K562 (cell line): ENCODE measurements at regions not wholly inside any gene's neighbourhood (a gene's known extent, or its start where the extent isn't known, plus 50 kb on each side); places are given as distances from the start of the nearest gene placed in this dataset.

Experiments
- CBX3 ChIP-seq, 2 experiments: IDR thresholded peaks; 1 replicate in 1 of 2; 2 replicates in 1 of 2; pipeline ENCODE4 v1.6.1; 2012; ENCODE audit warnings: inconsistent platforms in 2 of 2, low read length in 2 of 2, borderline replicate concordance in 1 of 2, control low read depth in 1 of 2
- CEBPB ChIP-seq: fragments of 450-650 bp; IDR thresholded peaks from 2 replicates; pipeline ENCODE4 v1.6.1; 2016; ENCODE audit warnings: missing genetic modification characterization, missing compliant biosample characterization
- CTCF ChIP-seq, 3 experiments: IDR thresholded peaks in 2 of 3; conservative IDR thresholded peaks in 1 of 3; 2 replicates each; pipeline ENCODE4 v1.5.1; 2011 to 2012; ENCODE audit warnings: low read length in 3 of 3, mild to moderate bottlenecking in 3 of 3, control low read depth in 2 of 3, improper control_type of control experiment in 1 of 3, inconsistent platforms in 1 of 3, low read depth in 1 of 3, mixed read lengths in 1 of 3, moderate library complexity in 1 of 3; ENCODE audit not compliant: insufficient read depth in 2 of 3
- ESRRB ChIP-seq: fragments of 250-450 bp; sonication (Bioruptor Pico); IDR thresholded peaks from 2 replicates; pipeline ENCODE4 v1.5.0; 2020; ENCODE audit warnings: mild to moderate bottlenecking, moderate library complexity, borderline replicate concordance
- GABPA ChIP-seq: fragments of 200-800 bp; sonication (Bioruptor generic); conservative IDR thresholded peaks from 2 replicates; pipeline ENCODE4 v1.6.1; 2016; ENCODE audit warnings: low read depth, missing genetic modification characterization, missing compliant biosample characterization
- SMARCA4 ChIP-seq: fragments of 450-650 bp; IDR thresholded peaks from 2 replicates; pipeline ENCODE4 v1.6.1; 2016
- SMC3 ChIP-seq: conservative IDR thresholded peaks from 2 replicates; pipeline ENCODE4 v1.6.1; 2011; ENCODE audit warnings: low read depth, low read length, improper control_type of control experiment; ENCODE audit not compliant: insufficient read depth
- ZNF830 ChIP-seq: fragments of 250-450 bp; sonication (Bioruptor Pico); IDR thresholded peaks from 2 replicates; pipeline ENCODE4 v1.5.0; 2021; ENCODE audit warnings: mild to moderate bottlenecking

GRCh38 chr11:42657169-42657568 is 654.6 kb upstream of the API5 start:
- TF ChIP-seq CBX3 (IDR thresholded peaks at IDR 0.05; ENCODE audit: borderline replicate concordance in 1 of 2, low read length in 2 of 2) (no peak), SMC3 (no peak), SMARCA4 (no peak), ESRRB (CRISPR knock-in tag) (no peak), ZNF830 (CRISPR knock-in tag) (no peak), CEBPB (tag) (no peak), GABPA (tag) (no peak), CTCF (IDR thresholded peaks at IDR 0.05 in 2 of 3, conservative IDR thresholded peaks at IDR 0.05 in 1 of 3; ENCODE audit: insufficient read depth in 2 of 3, low read depth in 1 of 3, low read length in 3 of 3) (no peak)
